Activated T-cell treated with anti-CD3 and anti-CD28 coated beads, Interleukin-2, amount 50 U/mL, for 48 hours (primary cell): ENCODE measurements at regions not wholly inside any gene's neighbourhood (a gene's known extent, or its start where the extent isn't known, plus 50 kb on each side); places are given as distances from the start of the nearest gene placed in this dataset.

Experiments
- DNase-seq, 2 experiments: peaks; one replicate each; pipeline ENCODE4 v3.0.0-alpha.2; 2020

GRCh38 chr4:61079427-61079826, 120.7 kb upstream of the ADGRL3 start:
- no peak for DNase-seq

- DNase-seq, result no peak
These were observed 120.2 kb upstream of the ADGRL3 start for GRCh38 chr4:61079976-61080375.

- no peak for DNase-seq
These were observed 114.6 kb upstream of the ADGRL3 start for GRCh38 chr4:61085534-61085933.

- no peak for DNase-seq
These were observed 113.8 kb upstream of the ADGRL3 start for GRCh38 chr4:61086357-61086756.

- no peak for DNase-seq
These were observed 113.1 kb upstream of the ADGRL3 start for GRCh38 chr4:61086979-61087378.

GRCh38 chr4:61094854-61095598, 105.1 kb upstream of the ADGRL3 start:
- no peak for DNase-seq

- DNase-seq, result no peak
These were observed 71.4 kb upstream of the ADGRL3 start for GRCh38 chr4:61128682-61129081.

- DNase-seq, result no peak
These were observed 70.2 kb upstream of the ADGRL3 start for GRCh38 chr4:61129971-61130370.

- no peak for DNase-seq
These were observed 56.7 kb upstream of the ADGRL3 start for GRCh38 chr4:61143461-61143860.

GRCh38 chr4:61149278-61149677, 50.8 kb upstream of the ADGRL3 start:
- no peak for DNase-seq
